ENCODE measurements at regions not wholly inside any gene's neighbourhood (a gene's known extent, or its start where the extent isn't known, plus 50 kb on each side); places are given as distances from the start of the nearest gene placed in this dataset.

- no peak for DNase-seq
Measured at GRCh38 chr7:17481118-17481517, 182.7 kb downstream of the AHR start.

- no peak for DNase-seq
Measured at GRCh38 chr7:17485368-17485767, 186.9 kb downstream of the AHR start.

- DNase-seq = no peak
Measured at GRCh38 chr7:17485904-17486303, 187.5 kb downstream of the AHR start.

- DNase-seq = no peak
Measured at GRCh38 chr7:17486835-17487234, 188.4 kb downstream of the AHR start.

- DNase-seq = no peak
Measured at GRCh38 chr7:17487343-17487742, 188.9 kb downstream of the AHR start.

GRCh38 chr7:17488829-17489228, 190.4 kb downstream of the AHR start:
- DNase-seq = no peak

GRCh38 chr7:17489961-17490360, 191.5 kb downstream of the AHR start:
- no peak for DNase-seq

GRCh38 chr7:17490825-17491224, 192.4 kb downstream of the AHR start:
- DNase-seq = no peak

- no peak for DNase-seq
Measured at GRCh38 chr7:17492437-17492836, 194.0 kb downstream of the AHR start.

- DNase-seq = no peak
Measured at GRCh38 chr7:17493446-17493845, 195.0 kb downstream of the AHR start.

GRCh38 chr7:17495655-17496394, 197.4 kb downstream of the AHR start:
- no peak for DNase-seq

- DNase-seq = no peak
Measured at GRCh38 chr7:17497136-17497535, 198.7 kb downstream of the AHR start.

- no peak for DNase-seq
Measured at GRCh38 chr7:17497549-17498167, 199.2 kb downstream of the AHR start.

- DNase-seq = no peak
Measured at GRCh38 chr7:17498230-17498629, 199.8 kb downstream of the AHR start.

- DNase-seq = peak in 2 of 3 donors; percentile 22 to 59
Measured at GRCh38 chr7:17500736-17501135, 202.3 kb downstream of the AHR start.

GRCh38 chr7:17501441-17502212, 203.2 kb downstream of the AHR start:
- peak in 2 of 3 donors; percentile 19 to 38 for DNase-seq

GRCh38 chr7:17502213-17503060, 204.0 kb downstream of the AHR start:
- DNase-seq = peak; percentile 45 to 74 (median 49)

GRCh38 chr7:17506095-17506494, 207.6 kb downstream of the AHR start:
- DNase-seq = no peak

GRCh38 chr7:17506596-17506995, 208.1 kb downstream of the AHR start:
- DNase-seq = no peak

GRCh38 chr7:17507717-17508116, 209.3 kb downstream of the AHR start:
- DNase-seq = no peak

- DNase-seq = no peak
Measured at GRCh38 chr7:17512181-17512675, 213.8 kb downstream of the AHR start.

- DNase-seq = peak in 1 of 3 donors; percentile 68
Measured at GRCh38 chr7:17516771-17517170, 218.3 kb downstream of the AHR start.
